Cardiac muscle cell (in vitro differentiated cells and primary cell): ENCODE measurements at regions not wholly inside any gene's neighbourhood (a gene's known extent, or its start where the extent isn't known, plus 50 kb on each side); places are given as distances from the start of the nearest gene placed in this dataset.

ENCODE experiments used
- DNase-seq, 2 donors: peaks; one replicate each; pipeline versions ENCODE4 v3.0.0 to v3.0.0-alpha.2; 2010 to 2017; ENCODE audit warnings: low read depth in 1 of 2, low spot score in 1 of 2
- H3K27ac ChIP-seq: fragments of 200-600 bp; sonication (generic); 2 replicates; pipeline ENCODE4 v1.5.1; 2016
- H3K27me3 ChIP-seq: fragments of 200-600 bp; sonication (generic); 2 replicates; pipeline ENCODE4 v1.6.0; 2016; ENCODE audit warnings: control low read depth
- H3K36me3 ChIP-seq: fragments of 200-600 bp; sonication (generic); 2 replicates; pipeline ENCODE4 v1.5.1; 2016; ENCODE audit warnings: control low read depth
- H3K4me1 ChIP-seq: fragments of 200-600 bp; sonication (generic); 2 replicates; pipeline ENCODE4 v1.8.1; 2017; ENCODE audit warnings: low read depth, mild to moderate bottlenecking, mixed run types
- H3K4me3 ChIP-seq: fragments of 200-600 bp; sonication (generic); 2 replicates; pipeline ENCODE4 v1.5.1; 2016; ENCODE audit warnings: mild to moderate bottlenecking
- H3K9me3 ChIP-seq: fragments of 200-600 bp; sonication (generic); 2 replicates; pipeline ENCODE4 v1.5.1; 2017; ENCODE audit warnings: low read depth, mild to moderate bottlenecking, control low read depth
- CTCF ChIP-seq: IDR thresholded peaks from 2 replicates; pipeline ENCODE4 v1.5.1; 2012; ENCODE audit warnings: low read depth, mild to moderate bottlenecking, low read length

- Histone ChIP-seq H3K4me1 (no peaks in the 10 kb centered on the region), H3K4me3 (no peak overlapping the region), H3K36me3 (no peaks in the 10 kb centered on the region), H3K9me3 (no peaks in the 10 kb centered on the region), H3K27me3 (no peaks in the 10 kb centered on the region), H3K27ac (no peak overlapping the region)
- no peak for DNase-seq
- no peak for TF ChIP-seq CTCF
Measured at GRCh38 chr1:238323490-238323889, 432.8 kb upstream of the ZP4 start.

GRCh38 chr1:238319957-238320356, 429.2 kb upstream of the ZP4 start:
- H3K27me3 ChIP-seq: no peaks in the 10 kb centered on the region
- no peaks in the 10 kb centered on the region for H3K9me3 ChIP-seq
- H3K36me3 ChIP-seq: no peaks in the 10 kb centered on the region

GRCh38 chr1:238318294-238319110, 427.8 kb upstream of the ZP4 start:
- TF ChIP-seq CTCF: no peak
- H3K4me3 ChIP-seq: no peak overlapping the region

More at GRCh38 chr1:238319957-238320356, 429.2 kb upstream of the ZP4 start:
- no peak for DNase-seq
- no peak overlapping the region for H3K27ac ChIP-seq
- no peak for TF ChIP-seq CTCF
- H3K4me1 ChIP-seq: no peaks in the 10 kb centered on the region
- no peak overlapping the region for H3K4me3 ChIP-seq

GRCh38 chr1:238312969-238313368, 422.2 kb upstream of the ZP4 start:
- Histone ChIP-seq H3K27ac (no peak overlapping the region), H3K9me3 (no peaks in the 10 kb centered on the region), H3K36me3 (no peaks in the 10 kb centered on the region), H3K4me1 (no peaks in the 10 kb centered on the region), H3K27me3 (no peaks in the 10 kb centered on the region), H3K4me3 (no peak overlapping the region)
- TF ChIP-seq CTCF: no peak
- DNase-seq: no peak

More at GRCh38 chr1:238318294-238319110, 427.8 kb upstream of the ZP4 start:
- Histone ChIP-seq H3K36me3 (no peaks in the 10 kb centered on the region), H3K4me1 (no peaks in the 10 kb centered on the region), H3K27me3 (no peaks in the 10 kb centered on the region), H3K27ac (no peak overlapping the region), H3K9me3 (no peaks in the 10 kb centered on the region)
- no peak for DNase-seq

GRCh38 chr1:238306411-238306810, 415.7 kb upstream of the ZP4 start:
- Histone ChIP-seq H3K27me3 (no peaks in the 10 kb centered on the region), H3K9me3 (no peaks in the 10 kb centered on the region), H3K4me3 (no peak overlapping the region), H3K27ac (no peak overlapping the region), H3K4me1 (no peaks in the 10 kb centered on the region), H3K36me3 (no peaks in the 10 kb centered on the region)
- DNase-seq: peak in 1 of 2 donors; percentile 7
- TF ChIP-seq CTCF: no peak
